HPDE6-E6E7 (cell line): ENCODE measurements at regions not wholly inside any gene's neighbourhood (a gene's known extent, or its start where the extent isn't known, plus 50 kb on each side); places are given as distances from the start of the nearest gene placed in this dataset.

Experiments used
- DNase-seq: peaks from one replicate; pipeline ENCODE4 v3.0.0; 2011; ENCODE audit warnings: missing footprints; ENCODE audit errors: extremely low spot score

- DNase-seq = no peak
Observed at GRCh38 chr5:120229036-120229435, 235.1 kb upstream of the PRR16 start.

DNA sequence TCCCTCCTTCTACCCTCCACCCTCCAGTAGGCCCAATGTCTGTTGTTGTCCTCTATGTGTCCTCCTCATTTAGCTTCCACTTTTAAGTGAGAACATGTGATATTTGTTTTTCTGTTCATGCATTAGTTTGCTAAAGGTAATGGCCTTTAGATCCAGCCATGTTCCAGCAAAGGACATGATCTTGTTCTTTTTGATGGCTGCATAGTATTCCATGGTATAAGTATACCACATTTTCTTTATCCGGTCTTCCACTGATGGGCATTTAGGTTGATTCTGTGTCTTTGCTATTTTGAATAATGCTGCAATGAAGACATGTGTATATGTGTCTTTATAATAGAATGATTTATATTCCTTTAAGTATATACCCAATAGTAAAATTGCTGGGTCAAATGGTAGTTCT lies 232.5 kb upstream of the PRR16 start:
- DNase-seq = no peak

DNA sequence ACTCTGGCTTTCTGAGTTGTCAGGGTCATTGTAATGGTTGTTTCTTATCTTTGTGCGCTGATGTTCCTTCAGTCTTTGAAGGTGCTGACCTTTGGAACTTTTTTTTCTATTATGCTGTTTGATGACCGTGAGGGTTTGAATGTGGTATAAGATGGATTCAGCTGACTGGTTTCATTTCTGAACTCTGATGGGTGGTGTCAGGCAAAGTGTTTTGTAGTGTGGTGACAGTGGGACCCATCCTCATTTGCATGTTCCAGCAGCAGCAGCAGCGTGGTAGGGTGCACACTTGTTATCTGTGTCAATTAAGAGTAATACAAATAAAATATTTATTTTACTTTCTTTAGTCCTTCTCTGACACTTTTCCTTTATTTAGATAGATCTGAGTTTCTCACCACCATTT lies 227.7 kb upstream of the PRR16 start:
- no peak for DNase-seq

- no peak for DNase-seq
Observed at GRCh38 chr5:120239086-120239485, 225.0 kb upstream of the PRR16 start.

DNA sequence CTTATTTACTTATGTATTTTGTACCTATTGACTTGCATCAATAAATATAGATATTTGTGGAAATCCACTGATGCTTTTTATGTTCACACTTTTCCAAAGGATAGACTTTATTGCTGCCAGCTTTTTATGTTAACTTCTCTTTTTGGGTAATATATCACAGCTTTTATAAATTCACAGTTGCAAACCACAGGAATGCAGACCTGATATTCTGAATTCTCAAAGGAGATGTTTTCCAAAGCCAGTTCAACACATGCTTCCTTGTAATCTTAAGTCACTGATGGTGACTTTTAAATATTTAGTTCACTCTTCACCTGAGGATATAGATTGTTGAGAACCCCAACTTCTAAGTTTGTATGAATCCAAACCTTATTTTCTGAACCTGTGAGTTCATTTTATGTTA lies 223.4 kb upstream of the PRR16 start:
- DNase-seq = no peak

- DNase-seq = no peak
Observed at GRCh38 chr5:120241400-120241799, 222.7 kb upstream of the PRR16 start.

- no peak for DNase-seq
Observed at GRCh38 chr5:120251898-120252297, 212.2 kb upstream of the PRR16 start.

GRCh38 chr5:120252839-120253238 lies 211.3 kb upstream of the PRR16 start:
- no peak for DNase-seq

- DNase-seq = no peak
Observed at GRCh38 chr5:120254385-120254784, 209.7 kb upstream of the PRR16 start.

- DNase-seq = no peak
Observed at GRCh38 chr5:120255214-120255613, 208.9 kb upstream of the PRR16 start.

GRCh38 chr5:120256376-120256775 lies 207.7 kb upstream of the PRR16 start:
- no peak for DNase-seq

DNA sequence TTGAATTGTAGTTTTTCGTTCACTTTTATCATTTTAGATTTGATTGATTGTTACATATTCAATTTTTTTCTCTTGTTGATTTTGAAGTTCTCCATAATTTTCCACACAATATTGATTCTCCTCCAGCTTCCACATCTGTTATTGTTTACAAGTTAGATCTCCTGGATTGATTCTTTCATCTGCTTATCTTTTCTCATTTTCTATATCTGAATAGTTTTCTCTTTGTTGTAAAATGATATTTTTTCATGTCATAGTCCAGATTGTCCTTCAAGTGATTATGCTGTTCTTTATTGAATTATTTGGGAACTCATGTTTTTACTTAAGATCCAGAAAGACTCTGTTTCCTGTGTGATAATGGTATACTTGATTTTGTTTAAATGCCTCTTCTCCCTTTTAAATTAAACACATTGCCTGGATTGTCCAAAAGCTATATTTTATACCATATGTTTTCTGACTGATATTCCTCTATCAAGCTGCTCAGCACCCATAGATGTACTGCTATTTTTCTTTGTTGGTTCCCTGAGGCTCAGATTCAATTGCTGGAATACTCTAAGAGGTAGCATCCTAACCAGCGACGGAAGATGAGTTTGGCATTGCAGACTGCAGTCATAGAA lies 206.6 kb upstream of the PRR16 start:
- no peak for DNase-seq

DNA sequence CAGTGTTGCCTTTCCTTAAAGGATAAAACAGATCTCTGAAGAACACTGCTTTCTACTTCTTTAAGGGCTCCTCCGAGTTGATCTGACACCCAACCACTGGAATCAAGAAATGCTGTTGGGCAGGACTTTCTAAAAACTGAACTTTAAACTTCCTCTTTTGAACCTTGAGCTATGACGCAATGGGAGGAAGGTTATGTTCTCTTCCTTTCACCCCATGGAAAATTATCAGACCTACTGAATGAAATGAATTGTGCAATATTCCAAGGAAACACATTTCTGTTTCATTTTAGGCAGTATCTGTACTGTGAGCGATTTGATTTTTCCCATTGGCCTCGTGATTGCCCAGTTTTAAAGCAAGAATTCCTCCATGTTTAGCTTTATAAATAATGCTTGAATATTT lies 206.0 kb upstream of the PRR16 start:
- no peak for DNase-seq

GRCh38 chr5:120260651-120261050 lies 203.4 kb upstream of the PRR16 start:
- no peak for DNase-seq

DNA sequence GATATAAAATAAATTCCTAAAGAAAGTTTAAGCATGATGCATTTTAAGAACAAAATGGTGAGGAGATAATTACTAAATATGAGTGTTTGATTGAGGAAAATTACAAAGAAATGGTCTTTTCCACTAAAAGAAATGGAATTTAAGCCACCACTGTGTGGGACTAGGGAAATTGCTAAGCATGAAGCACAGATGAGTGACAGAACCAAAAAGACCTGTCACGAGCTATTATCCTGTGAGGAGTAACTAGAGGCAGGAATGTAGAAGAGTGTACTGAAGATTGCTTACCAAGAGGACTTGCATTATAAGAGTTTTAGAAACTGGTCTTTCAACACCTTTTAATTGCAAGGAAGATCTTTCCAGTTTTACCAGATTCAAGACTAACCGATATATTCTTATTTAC lies 193.6 kb upstream of the PRR16 start:
- no peak for DNase-seq

DNA sequence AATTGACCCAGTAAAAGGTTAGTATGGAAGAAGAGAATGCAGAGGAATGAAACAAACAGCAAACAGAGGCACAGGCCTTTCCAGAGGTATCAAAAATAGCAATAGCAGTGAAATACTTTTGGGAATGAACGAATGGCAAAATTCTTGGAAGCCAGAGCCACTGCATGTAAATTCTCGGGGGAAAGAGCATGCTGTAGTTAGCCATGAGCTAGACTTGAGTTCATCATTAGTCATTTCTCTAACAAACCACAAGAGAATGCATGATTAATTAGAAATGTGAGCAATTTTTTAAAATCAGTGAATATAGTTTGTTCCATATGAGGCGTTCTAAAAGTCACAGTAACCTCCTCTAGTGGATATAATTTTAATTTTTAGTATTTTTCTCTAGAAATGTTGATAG lies 170.3 kb upstream of the PRR16 start:
- peak; percentile 21 for DNase-seq

DNA sequence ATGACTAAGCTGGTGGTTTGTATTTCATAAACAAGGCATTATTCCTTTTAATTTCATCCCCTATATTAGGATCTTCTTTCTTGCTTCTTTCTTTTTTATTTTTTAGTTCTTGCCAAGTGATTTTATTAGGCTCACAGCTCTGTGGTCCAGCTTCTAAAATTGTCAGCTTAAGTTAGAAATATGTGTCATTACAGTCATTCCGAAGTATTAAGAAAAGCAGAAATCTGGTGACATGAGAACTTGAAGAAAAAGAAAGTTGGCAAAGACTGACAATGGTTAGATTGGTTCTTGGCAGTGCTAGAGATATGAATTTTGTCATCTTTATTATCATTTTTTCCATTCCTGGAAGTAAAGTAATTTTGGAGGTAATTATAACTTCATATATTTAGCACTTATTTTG lies 166.5 kb upstream of the PRR16 start:
- no peak for DNase-seq

DNA sequence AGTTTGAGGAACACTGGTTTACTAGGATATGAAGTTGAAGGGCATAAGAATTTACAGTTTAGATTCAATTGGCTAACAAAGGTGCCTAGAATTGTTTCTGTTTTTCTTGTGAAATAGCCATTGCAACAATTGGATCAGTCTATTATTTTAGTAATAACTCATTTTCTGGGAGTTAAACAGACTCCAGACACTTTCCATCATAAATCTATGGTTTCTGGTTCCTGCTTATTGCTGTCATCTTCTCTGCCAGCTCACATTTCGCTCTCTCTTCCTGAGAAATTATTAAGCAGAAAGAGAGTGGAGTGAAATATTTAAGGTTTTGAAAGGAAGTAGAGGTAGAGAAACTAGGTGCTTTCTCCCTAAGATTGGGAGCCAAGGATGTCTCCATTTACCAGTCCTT lies 165.1 kb upstream of the PRR16 start:
- DNase-seq = no peak

- DNase-seq = no peak
Observed at GRCh38 chr5:120304663-120305062, 159.4 kb upstream of the PRR16 start.

DNA sequence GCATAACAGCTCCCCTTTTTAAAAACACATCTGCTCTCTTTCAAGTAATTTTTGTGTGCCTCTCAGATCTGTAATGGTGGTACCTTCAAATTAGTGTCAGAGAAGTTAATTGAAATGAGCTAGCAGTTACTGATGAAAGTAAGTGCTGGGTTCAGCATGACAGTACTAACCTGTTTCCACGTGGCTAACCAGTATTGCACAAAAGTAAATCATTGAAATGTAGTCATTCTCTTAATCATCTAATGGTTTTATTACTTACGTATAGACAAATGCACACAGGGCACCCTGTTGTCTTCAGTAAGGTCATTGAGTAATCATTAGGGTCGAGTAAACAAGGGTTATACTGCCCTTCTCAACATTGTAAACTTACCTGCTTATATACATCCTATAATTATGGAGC lies 157.8 kb upstream of the PRR16 start:
- no peak for DNase-seq

DNA sequence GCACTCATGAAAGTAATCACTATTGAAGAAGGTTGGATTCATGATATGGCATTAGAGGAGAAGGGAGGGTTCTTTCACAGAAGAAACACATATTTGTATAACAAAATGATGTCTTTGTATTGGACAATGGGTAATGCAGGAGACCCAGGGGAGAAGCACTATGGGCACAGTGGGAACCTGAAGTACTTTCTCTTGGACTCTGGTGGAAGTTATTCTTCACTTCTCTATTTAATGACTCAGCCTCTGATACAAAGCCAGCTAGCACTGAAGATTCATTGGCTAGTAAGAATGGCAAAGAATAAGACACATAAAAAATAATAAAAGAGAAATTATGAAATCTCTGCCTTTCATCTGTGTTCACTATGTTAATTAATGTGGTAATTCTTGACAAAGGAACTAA lies 149.9 kb upstream of the PRR16 start:
- no peak for DNase-seq

- no peak for DNase-seq
Observed at GRCh38 chr5:120320626-120321025, 143.5 kb upstream of the PRR16 start.

DNA sequence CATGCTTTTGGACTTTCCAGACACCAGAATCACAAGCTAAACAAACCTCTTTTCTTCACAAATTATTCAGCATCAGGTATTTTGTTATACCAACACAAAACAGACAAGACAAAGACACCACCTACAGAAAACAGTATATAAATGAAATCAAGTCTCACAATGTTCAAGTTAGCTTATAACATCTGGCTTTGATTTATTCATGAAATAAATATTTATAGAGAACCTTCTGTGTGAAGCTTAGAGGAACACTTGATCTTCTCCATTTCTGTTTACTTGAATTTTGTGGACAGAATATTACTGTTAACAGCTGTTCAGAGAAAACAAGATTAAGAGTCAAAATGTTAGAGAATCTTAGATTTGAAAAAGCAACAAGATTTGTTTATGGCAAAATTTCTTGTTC lies 137.4 kb upstream of the PRR16 start:
- DNase-seq = no peak

GRCh38 chr5:120327180-120327579 lies 136.9 kb upstream of the PRR16 start:
- DNase-seq = no peak

DNA sequence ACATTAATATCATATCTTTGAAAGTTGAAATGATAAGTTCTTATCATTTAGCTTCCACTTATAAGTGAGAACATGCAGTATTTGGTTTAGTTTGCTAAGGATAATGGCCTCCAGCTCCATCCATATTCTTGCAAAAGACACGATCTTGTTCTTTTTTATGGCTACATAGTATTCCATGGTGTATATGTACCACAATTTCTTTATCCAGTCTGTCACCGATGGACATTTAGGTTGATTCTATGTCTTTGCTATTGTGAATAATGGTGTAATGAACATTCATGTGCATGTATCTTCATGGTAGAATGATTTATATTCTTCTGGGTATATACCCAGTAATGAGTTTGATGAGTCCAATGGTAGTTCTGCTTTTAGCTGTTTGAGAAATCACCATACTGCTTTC lies 135.0 kb upstream of the PRR16 start:
- DNase-seq = no peak
